OCI-M1 (cell line): ENCODE measurements at regions not wholly inside any gene's neighbourhood (a gene's known extent, or its start where the extent isn't known, plus 50 kb on each side); places are given as distances from the start of the nearest gene placed in this dataset.
"Not testable (repeated sequence)": the region's sequence is repeated elsewhere in the genome, so short reads cannot be mapped to it uniquely, and the experiment has no call there.

ENCODE experiments used
- DNase-seq: peaks from one replicate; lab custom pipeline; 2025; lab: John Stamatoyannopoulos, UW

GRCh38 chr4:116018831-116019230, 905.4 kb upstream of the NDST4 start:
- no peak for DNase-seq

- DNase-seq = peak; percentile 88
Observed at GRCh38 chr4:116016201-116016600, 902.8 kb upstream of the NDST4 start.

GRCh38 chr4:116015549-116015948, 902.1 kb upstream of the NDST4 start:
- peak; percentile 23 for DNase-seq

- DNase-seq = peak; percentile 70
Observed at GRCh38 chr4:116015062-116015461, 901.6 kb upstream of the NDST4 start.

- no peak for DNase-seq
Observed at GRCh38 chr4:116010923-116011322, 897.5 kb upstream of the NDST4 start.

DNA sequence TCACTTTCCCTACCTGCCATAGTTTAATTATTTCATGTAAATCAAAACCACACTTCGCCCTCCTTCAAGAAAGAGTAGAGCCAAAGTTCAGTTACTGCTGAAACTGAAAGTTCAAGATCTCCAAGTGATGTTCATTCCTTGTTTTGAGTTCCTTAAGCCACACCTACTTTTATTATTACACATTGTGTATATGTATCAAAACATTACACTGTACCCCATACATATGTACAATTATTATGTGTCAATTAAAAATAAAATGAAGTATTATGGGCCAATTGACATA, 892.3 kb upstream of the NDST4 start:
- peak; percentile 66 for DNase-seq

GRCh38 chr4:116005037-116005805, 891.8 kb upstream of the NDST4 start:
- peak; percentile 87 for DNase-seq

GRCh38 chr4:116001291-116001690, 887.9 kb upstream of the NDST4 start:
- DNase-seq = no peak

- no peak for DNase-seq
Observed at GRCh38 chr4:115986573-115986972, 873.2 kb upstream of the NDST4 start.

DNA sequence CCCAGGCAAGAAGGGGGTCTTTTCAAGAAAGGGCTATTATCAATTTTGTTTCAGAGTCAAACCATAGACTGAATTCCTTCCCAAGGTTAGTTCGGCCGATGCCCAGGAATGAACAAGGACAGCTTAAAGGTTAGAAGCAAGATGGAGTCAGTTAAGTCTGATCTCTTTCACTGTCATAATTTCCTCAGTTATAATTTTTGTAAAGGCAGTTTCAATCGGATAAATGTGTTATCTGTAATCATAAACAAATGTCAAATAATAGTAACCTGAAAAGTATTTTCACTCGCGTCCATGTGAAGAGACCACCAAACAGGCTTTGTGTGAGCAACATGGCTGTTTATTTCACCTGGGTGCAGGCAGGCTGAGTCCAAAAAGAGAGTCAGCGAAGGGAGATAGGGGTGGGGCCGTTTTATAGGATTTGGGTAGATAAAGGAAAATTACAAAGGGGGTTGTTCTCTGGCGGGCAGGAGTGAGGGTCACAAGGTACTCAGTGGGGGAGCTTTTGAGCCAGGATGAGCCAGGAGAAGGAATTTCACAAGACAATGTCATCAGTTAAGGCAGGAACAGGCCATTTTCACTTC, 862.1 kb upstream of the NDST4 start:
- DNase-seq = not testable (repeated sequence)

GRCh38 chr4:115973768-115974167, 860.3 kb upstream of the NDST4 start:
- no peak for DNase-seq

DNA sequence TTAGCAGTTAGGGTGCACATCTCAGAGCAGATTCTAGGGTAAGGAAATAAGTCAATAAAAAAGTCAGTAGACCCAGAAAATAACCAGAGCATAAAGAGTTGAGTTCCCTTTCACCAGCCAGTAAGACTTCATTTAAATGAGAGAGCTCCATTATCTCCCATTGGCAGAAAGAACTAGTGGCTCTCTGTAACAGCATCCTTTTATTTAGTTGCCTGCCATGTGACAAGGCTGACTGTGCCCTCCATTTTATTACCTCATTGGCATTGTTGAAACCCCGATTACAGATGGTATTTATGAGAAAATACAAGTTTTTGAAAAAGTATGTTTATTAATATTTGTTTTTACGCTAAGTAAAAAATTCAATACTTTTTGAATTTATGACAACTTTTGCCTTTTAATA, 859.5 kb upstream of the NDST4 start:
- DNase-seq = no peak

DNA sequence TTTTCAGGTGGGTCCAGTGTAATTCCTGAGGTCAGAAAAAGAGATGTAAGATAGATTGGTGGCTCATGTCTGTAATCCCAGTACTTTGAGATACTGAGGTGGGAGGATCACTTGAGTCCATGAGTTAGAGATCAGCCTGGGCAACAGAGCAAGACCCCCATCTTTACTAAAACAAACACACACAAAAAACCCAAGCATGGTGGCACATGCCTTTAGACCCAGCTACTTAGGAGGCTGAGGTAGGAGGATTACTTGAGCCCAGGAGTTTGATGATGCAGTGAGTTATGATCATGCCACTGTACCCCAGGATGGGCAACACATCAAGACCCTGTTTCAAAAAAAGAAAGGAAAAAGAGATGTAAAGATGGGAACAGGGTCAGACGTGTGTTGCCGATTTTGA, 857.4 kb upstream of the NDST4 start:
- no peak for DNase-seq

GRCh38 chr4:115969756-115970155, 856.3 kb upstream of the NDST4 start:
- DNase-seq = no peak

- no peak for DNase-seq
Observed at GRCh38 chr4:115965588-115965987, 852.2 kb upstream of the NDST4 start.

DNA sequence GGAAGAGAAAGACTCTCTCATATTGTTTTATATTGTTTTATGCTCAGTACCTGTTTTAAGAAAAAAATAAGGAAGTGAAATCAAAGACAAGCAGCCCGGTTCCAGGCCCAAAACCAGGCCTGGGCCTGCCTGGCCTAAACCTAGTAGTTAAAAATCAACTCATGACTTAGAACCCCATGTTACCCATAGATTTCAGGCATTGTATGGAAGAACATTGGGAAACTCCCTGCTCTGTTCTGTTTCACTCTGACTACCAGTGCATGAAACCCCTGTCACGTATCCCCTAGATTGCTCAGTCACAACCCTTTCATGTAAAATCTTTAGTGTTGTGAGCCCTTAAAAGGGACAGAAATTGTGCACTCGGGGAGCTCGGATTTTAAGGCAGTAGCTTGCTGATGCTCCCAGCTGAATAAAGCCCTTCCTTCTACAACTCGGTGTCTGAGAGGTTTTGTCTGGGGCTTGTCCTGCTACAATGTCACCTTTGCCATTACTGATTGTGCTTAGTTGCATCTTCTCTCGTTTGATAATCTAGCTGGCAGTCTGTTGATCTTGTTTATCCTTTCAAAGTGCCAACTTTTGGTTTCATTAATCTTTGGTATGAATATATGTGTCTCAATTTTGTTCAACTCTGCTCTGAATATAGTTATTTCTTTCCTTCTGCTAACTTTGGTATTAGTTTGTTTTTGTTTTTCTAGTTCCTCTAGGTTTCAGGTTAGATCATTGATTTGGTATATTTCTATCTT, 842.8 kb upstream of the NDST4 start:
- DNase-seq = not testable (repeated sequence)

DNA sequence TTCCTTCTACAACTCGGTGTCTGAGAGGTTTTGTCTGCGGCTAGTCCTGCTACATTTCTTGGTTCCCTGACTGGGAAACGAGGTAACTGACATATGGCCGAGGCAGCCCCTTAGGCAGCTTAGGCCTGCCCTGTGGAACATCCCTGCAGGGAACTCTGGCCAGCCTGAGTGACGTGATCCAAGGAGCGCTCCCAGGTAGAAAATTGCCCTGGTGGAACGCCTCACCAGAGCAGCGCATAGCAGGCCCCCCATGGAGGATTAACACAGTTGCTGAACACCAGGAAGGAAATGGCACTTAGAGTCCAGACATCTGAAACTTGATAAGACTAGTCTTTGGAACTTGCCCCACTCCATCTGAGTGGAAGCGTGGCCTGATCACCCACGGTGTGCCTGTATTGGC, 837.4 kb upstream of the NDST4 start:
- DNase-seq = no peak

GRCh38 chr4:115949974-115950743, 836.7 kb upstream of the NDST4 start:
- not testable (repeated sequence) for DNase-seq

GRCh38 chr4:115945026-115945425, 831.6 kb upstream of the NDST4 start:
- no peak for DNase-seq

DNA sequence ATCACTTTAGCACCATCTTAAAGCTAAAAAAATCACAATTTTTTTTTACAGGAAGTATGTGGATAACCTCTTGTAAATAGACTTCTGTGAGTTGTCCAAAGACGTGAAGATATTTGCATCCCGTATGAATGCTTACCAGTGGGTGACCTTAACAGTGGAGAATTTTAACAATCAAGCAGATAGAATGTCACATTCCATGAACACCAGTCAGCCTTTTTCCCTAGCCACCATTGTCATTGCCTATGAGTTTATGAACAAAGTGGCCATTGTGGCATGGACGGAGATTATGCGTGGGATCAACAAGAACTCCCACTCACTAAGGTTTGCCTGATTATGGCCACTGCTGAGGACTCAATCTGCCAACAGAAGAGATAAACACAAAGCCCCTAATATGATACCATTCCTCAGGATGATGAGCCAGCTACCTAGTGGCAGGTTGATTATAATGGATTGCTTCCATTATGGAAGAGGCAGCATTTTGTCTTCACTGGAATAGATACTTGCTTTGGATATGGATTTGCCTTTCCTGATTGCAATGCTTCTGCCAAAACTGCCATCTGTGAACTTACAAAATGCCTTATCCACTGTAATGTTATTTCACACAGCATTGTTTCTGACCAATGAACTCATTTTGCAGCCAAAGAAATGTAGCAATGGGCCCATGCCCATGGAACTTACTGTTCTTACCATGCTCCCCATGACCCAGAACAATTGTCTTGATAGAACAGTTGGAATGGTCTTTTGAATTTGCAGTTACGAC, 830.9 kb upstream of the NDST4 start:
- DNase-seq = no peak

- no peak for DNase-seq
Observed at GRCh38 chr4:115938764-115939443, 825.5 kb upstream of the NDST4 start.
